Activated CD8-positive, alpha-beta memory T cell treated with anti-CD3 and anti-CD28 coated beads for 24 hours (primary cell): ENCODE measurements at regions not wholly inside any gene's neighbourhood (a gene's known extent, or its start where the extent isn't known, plus 50 kb on each side); places are given as distances from the start of the nearest gene placed in this dataset.

ENCODE experiments used
- DNase-seq: peaks from one replicate; pipeline ENCODE4 v3.0.0-alpha.2; 2020

GRCh38 chr22:27490080-27490479, 311.5 kb downstream of the MN1 start:
- no peak for DNase-seq

GRCh38 chr22:27491888-27492287, 309.7 kb downstream of the MN1 start:
- DNase-seq = no peak

- no peak for DNase-seq
These were observed 308.9 kb downstream of the MN1 start for GRCh38 chr22:27492566-27493201.

GRCh38 chr22:27493796-27494195, 307.8 kb downstream of the MN1 start:
- DNase-seq = no peak

GRCh38 chr22:27494785-27495184, 306.8 kb downstream of the MN1 start:
- DNase-seq = no peak

- DNase-seq = no peak
These were observed 306.2 kb downstream of the MN1 start for GRCh38 chr22:27495325-27495724.

GRCh38 chr22:27499121-27499520, 302.4 kb downstream of the MN1 start:
- DNase-seq = no peak

- no peak for DNase-seq
These were observed 300.2 kb downstream of the MN1 start for GRCh38 chr22:27501191-27501936.

- no peak for DNase-seq
These were observed 299.2 kb downstream of the MN1 start for GRCh38 chr22:27502327-27502726.

GRCh38 chr22:27504360-27505253, 296.9 kb downstream of the MN1 start:
- DNase-seq = no peak

GRCh38 chr22:27507111-27507611, 294.4 kb downstream of the MN1 start:
- no peak for DNase-seq

GRCh38 chr22:27507935-27508526, 293.5 kb downstream of the MN1 start:
- no peak for DNase-seq

- DNase-seq = no peak
These were observed 292.2 kb downstream of the MN1 start for GRCh38 chr22:27509132-27509920.

- DNase-seq = no peak
These were observed 291.5 kb downstream of the MN1 start for GRCh38 chr22:27510024-27510423.

GRCh38 chr22:27512283-27512761, 289.2 kb downstream of the MN1 start:
- DNase-seq = no peak

- no peak for DNase-seq
These were observed 288.5 kb downstream of the MN1 start for GRCh38 chr22:27513021-27513420.

GRCh38 chr22:27514601-27515523, 286.7 kb downstream of the MN1 start:
- no peak for DNase-seq

GRCh38 chr22:27517361-27518155, 284.0 kb downstream of the MN1 start:
- no peak for DNase-seq

GRCh38 chr22:27518531-27519340, 282.8 kb downstream of the MN1 start:
- no peak for DNase-seq
